Subcutaneous abdominal adipose tissue (tissue), 5 donors: ENCODE measurements at regions not wholly inside any gene's neighbourhood (a gene's known extent, or its start where the extent isn't known, plus 50 kb on each side); places are given as distances from the start of the nearest gene placed in this dataset.

Experiments
- H3K27ac ChIP-seq: one replicate; pipeline ENCODE4 v1.7.0; 2013; ENCODE audit warnings: low read depth, mild to moderate bottlenecking, inconsistent platforms, low read length, moderate library complexity
- H3K27me3 ChIP-seq, 5 donors: one replicate each; pipeline ENCODE4 v1.7.0; 2013; ENCODE audit warnings: low read length in 5 of 5, inconsistent platforms in 1 of 5; ENCODE audit not compliant: control insufficient read depth in 5 of 5, insufficient read depth in 4 of 5
- H3K36me3 ChIP-seq, 5 donors: one replicate each; pipeline ENCODE4 v1.7.0; 2013; ENCODE audit warnings: low read length in 5 of 5; ENCODE audit not compliant: control insufficient read depth in 5 of 5, insufficient read depth in 5 of 5
- H3K4me1 ChIP-seq, 5 donors: one replicate each; pipeline ENCODE4 v1.7.0; 2013; ENCODE audit warnings: low read length in 5 of 5, mild to moderate bottlenecking in 3 of 5, moderate library complexity in 1 of 5; ENCODE audit not compliant: control insufficient read depth in 5 of 5, insufficient read depth in 5 of 5
- H3K4me3 ChIP-seq, 5 donors: one replicate each; pipeline ENCODE4 v1.7.0; 2013; ENCODE audit warnings: low read length in 5 of 5, low read depth in 1 of 5
- H3K9ac ChIP-seq, 5 donors: one replicate each; pipeline ENCODE4 v1.7.0; 2013; ENCODE audit warnings: low read length in 5 of 5, mild to moderate bottlenecking in 4 of 5, moderate library complexity in 3 of 5
- H3K9me3 ChIP-seq, 5 donors: one replicate each; pipeline ENCODE4 v1.7.0; 2013; ENCODE audit warnings: low read length in 5 of 5; ENCODE audit not compliant: control insufficient read depth in 5 of 5
- donor health status: healthy.
- donor health status: healthy.
- donor health status: healthy.
- donor health status: healthy.
- donor health status: healthy.

DNA sequence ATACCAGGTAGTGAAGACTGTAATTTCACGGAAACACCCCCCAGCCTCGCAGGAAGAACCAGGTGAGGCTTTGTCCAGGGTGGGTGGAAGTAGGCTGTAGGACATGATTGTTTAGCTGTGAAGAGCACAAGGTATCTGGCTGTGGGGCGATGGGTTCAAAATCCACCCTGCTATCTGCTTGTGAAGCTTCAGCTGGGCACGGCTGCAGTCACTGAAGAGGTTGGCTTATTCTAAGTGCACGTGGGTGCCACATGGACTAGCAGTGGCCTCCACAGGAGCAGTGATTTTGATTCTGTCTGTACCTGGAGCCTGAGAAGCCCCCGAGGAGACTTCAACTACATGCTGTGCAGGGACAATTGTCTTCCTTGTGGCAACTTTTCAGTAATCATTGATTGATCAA lies 254.1 kb downstream of the FGF9 start:
- Histone ChIP-seq H3K9ac (no peak overlapping the region), H3K36me3 (no peaks in the 10 kb centered on the region), H3K27ac (no peak overlapping the region), H3K9me3 (no peaks in the 10 kb centered on the region), H3K4me3 (no peak overlapping the region), H3K4me1 (no peaks in the 10 kb centered on the region), H3K27me3 (no peaks in the 10 kb centered on the region)

DNA sequence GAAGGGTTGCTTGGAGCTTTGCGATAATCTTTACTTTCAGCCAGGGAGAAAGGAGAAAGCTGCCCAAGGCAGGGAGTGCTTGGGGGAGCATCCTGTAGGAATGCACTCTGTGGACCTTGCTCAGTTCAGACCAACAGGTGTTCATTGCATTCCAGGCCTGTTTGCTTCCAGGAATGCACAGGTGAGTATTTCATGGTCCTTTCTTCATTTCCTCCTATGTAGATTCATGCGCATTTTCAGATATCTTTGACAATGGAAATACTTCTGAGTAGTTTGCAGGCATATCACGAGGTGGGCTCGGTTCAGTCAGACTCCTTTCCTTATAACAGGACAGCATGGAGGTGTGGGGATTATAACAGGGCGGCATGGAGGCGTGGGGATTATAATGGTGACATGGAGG lies 254.8 kb downstream of the FGF9 start:
- Histone ChIP-seq H3K9ac (no peak overlapping the region), H3K4me1 (no peaks in the 10 kb centered on the region), H3K36me3 (no peaks in the 10 kb centered on the region), H3K27ac (no peak overlapping the region), H3K27me3 (no peaks in the 10 kb centered on the region), H3K9me3 (no peaks in the 10 kb centered on the region), H3K4me3 (no peak overlapping the region)

GRCh38 chr13:21929400-21929799 lies 258.5 kb downstream of the FGF9 start:
- Histone ChIP-seq H3K27me3 (no peaks in the 10 kb centered on the region), H3K36me3 (no peaks in the 10 kb centered on the region)

DNA sequence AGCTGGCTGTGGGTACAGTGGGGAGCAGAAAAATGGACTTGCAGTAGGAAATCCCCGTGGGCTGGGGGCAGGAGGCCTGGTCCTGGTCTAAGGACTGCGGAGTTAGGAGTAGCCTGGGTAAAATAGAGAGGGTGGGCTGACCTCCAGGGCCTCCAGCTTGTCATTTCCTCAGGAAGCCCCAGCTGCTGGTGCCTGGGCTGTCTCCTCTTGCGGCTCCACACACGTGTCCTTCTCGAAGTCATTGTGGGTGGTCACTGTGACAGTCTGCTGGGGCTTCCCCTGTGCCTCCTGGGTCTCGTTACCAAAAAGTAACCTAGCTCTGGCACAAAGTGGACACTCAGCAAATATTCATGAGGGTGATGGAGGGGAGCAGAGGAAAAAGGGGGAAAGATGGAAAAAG lies 259.7 kb downstream of the FGF9 start:
- Histone ChIP-seq H3K4me1 (peaks cover 0 to 19% (median 13%) of the 10 kb centered on the region in 5 donors), H3K9ac (no peak overlapping the region), H3K36me3 (no peaks in the 10 kb centered on the region), H3K27me3 (no peaks in the 10 kb centered on the region), H3K4me3 (no peak overlapping the region), H3K27ac (no peak overlapping the region), H3K9me3 (peaks cover 0 to 3% (median 1%) of the 10 kb centered on the region in 5 donors)

More at GRCh38 chr13:21929400-21929799, 258.5 kb downstream of the FGF9 start:
- H3K4me3 ChIP-seq, result no peak overlapping the region
- H3K9ac ChIP-seq, result no peak overlapping the region
- H3K9me3 ChIP-seq, result no peaks in the 10 kb centered on the region
- H3K27ac ChIP-seq, result no peak overlapping the region
- H3K4me1 ChIP-seq, result peaks cover 0 to 19% (median 13%) of the 10 kb centered on the region in 5 donors

GRCh38 chr13:21932578-21932977 lies 261.7 kb downstream of the FGF9 start:
- H3K27ac ChIP-seq, result no peak overlapping the region
- no peaks in the 10 kb centered on the region for H3K36me3 ChIP-seq
- no peak overlapping the region for H3K4me3 ChIP-seq
- peaks cover 0 to 5% (median 4%) of the 10 kb centered on the region in 5 donors for H3K9me3 ChIP-seq
- peaks cover 0 to 19% (median 13%) of the 10 kb centered on the region in 5 donors for H3K4me1 ChIP-seq
- no peak overlapping the region for H3K9ac ChIP-seq
- no peaks in the 10 kb centered on the region for H3K27me3 ChIP-seq

GRCh38 chr13:21932996-21933395 lies 262.1 kb downstream of the FGF9 start:
- H3K27ac ChIP-seq, result no peak overlapping the region
- H3K9ac ChIP-seq, result no peak overlapping the region
- peaks cover 0 to 19% (median 13%) of the 10 kb centered on the region in 5 donors for H3K4me1 ChIP-seq
- H3K36me3 ChIP-seq, result no peaks in the 10 kb centered on the region
- no peaks in the 10 kb centered on the region for H3K27me3 ChIP-seq
- no peak overlapping the region for H3K4me3 ChIP-seq
- peaks cover 0 to 5% (median 4%) of the 10 kb centered on the region in 5 donors for H3K9me3 ChIP-seq

GRCh38 chr13:21934284-21934683 lies 263.4 kb downstream of the FGF9 start:
- Histone ChIP-seq H3K4me1 (peaks cover 0 to 19% (median 13%) of the 10 kb centered on the region in 5 donors), H3K4me3 (no peak overlapping the region), H3K9me3 (peaks cover 0 to 5% (median 4%) of the 10 kb centered on the region in 5 donors), H3K9ac (no peak overlapping the region), H3K27ac (no peak overlapping the region), H3K36me3 (no peaks in the 10 kb centered on the region), H3K27me3 (no peaks in the 10 kb centered on the region)

DNA sequence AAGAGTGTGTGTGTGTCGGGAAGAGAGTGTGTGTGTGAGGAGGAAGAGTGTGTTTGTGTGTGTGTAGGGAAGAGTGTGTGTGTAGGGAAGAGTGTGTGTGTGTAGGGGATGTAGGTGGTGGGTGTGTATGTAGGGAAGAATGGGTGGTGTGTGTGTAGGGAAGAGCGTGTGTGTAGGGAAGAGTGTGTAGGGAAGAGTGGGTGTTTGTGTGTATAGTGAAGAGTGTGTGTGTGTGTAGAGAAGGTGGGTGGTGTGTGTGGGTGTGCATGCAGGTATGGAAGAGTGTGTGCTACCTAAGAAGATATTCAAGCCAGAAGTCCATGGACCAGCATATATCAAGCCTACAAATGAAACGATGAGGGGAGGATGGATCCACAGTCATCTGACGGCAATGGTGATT lies 265.8 kb downstream of the FGF9 start:
- H3K9ac ChIP-seq, result no peak overlapping the region
- H3K4me3 ChIP-seq, result no peak overlapping the region
- H3K27ac ChIP-seq, result no peak overlapping the region
- no peaks in the 10 kb centered on the region for H3K36me3 ChIP-seq
- peaks cover 0 to 5% (median 4%) of the 10 kb centered on the region in 5 donors for H3K9me3 ChIP-seq
- peaks cover 0 to 19% (median 13%) of the 10 kb centered on the region in 5 donors for H3K4me1 ChIP-seq
- no peaks in the 10 kb centered on the region for H3K27me3 ChIP-seq

- Histone ChIP-seq H3K4me1 (peaks cover 0 to 5% (median 4%) of the 10 kb centered on the region in 5 donors), H3K36me3 (no peaks in the 10 kb centered on the region), H3K27ac (no peak overlapping the region), H3K9ac (no peak overlapping the region), H3K4me3 (no peak overlapping the region), H3K27me3 (no peaks in the 10 kb centered on the region), H3K9me3 (peaks cover 0 to 5% (median 4%) of the 10 kb centered on the region in 5 donors)
Observed at GRCh38 chr13:21938168-21938567, 267.3 kb downstream of the FGF9 start.

DNA sequence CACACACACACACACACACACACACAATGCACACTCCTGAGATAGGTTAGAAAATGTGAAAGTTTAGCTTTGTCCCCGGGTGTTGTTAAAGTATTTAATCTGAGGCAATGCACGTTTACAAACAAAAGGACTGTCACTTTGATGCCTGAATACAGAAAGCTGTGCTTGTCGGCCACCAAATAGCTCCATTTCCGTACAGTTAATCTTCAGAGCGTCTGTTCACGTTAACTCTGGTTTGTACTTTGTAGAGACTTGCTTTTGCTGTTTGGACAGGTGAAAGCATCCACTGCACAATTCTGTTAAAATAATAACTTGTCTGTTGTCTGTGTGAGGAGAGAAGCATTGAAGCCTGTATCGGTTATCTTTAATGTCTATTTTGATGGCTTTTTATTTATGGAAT lies 267.8 kb downstream of the FGF9 start:
- Histone ChIP-seq H3K9me3 (peaks cover 0 to 5% (median 4%) of the 10 kb centered on the region in 5 donors), H3K27me3 (no peaks in the 10 kb centered on the region), H3K9ac (no peak overlapping the region), H3K36me3 (no peaks in the 10 kb centered on the region), H3K4me1 (peaks cover 0 to under 1% (median 0%) of the 10 kb centered on the region in 5 donors), H3K27ac (no peak overlapping the region), H3K4me3 (no peak overlapping the region)

DNA sequence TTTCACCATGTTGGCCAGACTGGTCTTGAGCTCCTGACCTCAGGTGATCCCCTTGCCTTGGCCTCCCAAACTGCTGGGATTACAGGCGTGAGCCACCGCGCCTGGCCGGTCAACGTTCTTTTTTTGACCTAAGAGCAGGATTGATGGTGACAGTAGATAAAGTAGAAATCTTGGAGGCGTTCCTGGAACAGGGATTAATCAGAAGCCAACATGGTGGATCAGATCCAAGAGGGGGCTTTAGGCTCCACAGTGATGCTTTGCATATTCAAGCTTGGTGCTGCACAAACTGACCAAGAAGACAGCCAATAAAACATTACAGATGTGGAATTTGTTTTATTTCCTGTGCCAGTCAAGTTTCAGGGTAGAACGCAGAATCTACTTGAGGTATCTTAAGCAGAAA lies 271.2 kb downstream of the FGF9 start:
- H3K27ac ChIP-seq, result no peak overlapping the region

More for the DNA sequence above, 271.2 kb downstream of the FGF9 start:
- Histone ChIP-seq H3K36me3 (no peaks in the 10 kb centered on the region), H3K4me1 (no peaks in the 10 kb centered on the region), H3K9ac (no peak overlapping the region), H3K9me3 (peaks cover 0 to 19% (median 4%) of the 10 kb centered on the region in 5 donors), H3K4me3 (no peak overlapping the region), H3K27me3 (no peaks in the 10 kb centered on the region)
